Osteoblast (primary cell): ENCODE measurements at regions not wholly inside any gene's neighbourhood (a gene's known extent, or its start where the extent isn't known, plus 50 kb on each side); places are given as distances from the start of the nearest gene placed in this dataset.

Experiments used
- DNase-seq: peaks from one replicate; pipeline ENCODE4 v3.0.0; 2011; ENCODE audit warnings: low spot score, mixed read lengths; ENCODE audit not compliant: insufficient read length; ENCODE audit errors: missing footprints
- H2AFZ ChIP-seq: 2 replicates; pipeline ENCODE4 v1.6.0; 2011; ENCODE audit warnings: mild to moderate bottlenecking, low read length
- H3K27ac ChIP-seq: 2 replicates; pipeline ENCODE4 v1.5.1; 2011; ENCODE audit warnings: mild to moderate bottlenecking, low read depth, low read length, moderate library complexity
- H3K27me3 ChIP-seq: 2 replicates; pipeline ENCODE4 v1.6.0; 2012; ENCODE audit warnings: mild to moderate bottlenecking, control low read depth, inconsistent platforms, low read length, moderate library complexity; ENCODE audit not compliant: insufficient read depth
- H3K36me3 ChIP-seq: 2 replicates; pipeline ENCODE4 v1.5.1; 2011; ENCODE audit warnings: mild to moderate bottlenecking, low read length, control low read depth, moderate library complexity; ENCODE audit not compliant: insufficient read depth
- H3K4me1 ChIP-seq: 2 replicates; pipeline ENCODE4 v1.5.1; 2011; ENCODE audit warnings: mild to moderate bottlenecking, low read length, control low read depth, moderate library complexity; ENCODE audit not compliant: insufficient read depth
- H3K4me2 ChIP-seq: 2 replicates; pipeline ENCODE4 v1.6.0; 2011; ENCODE audit warnings: mild to moderate bottlenecking, low read length; ENCODE audit not compliant: insufficient read depth
- H3K4me3 ChIP-seq: fragments of 200-600 bp; sonication (generic); 3 replicates; pipeline ENCODE4 v1.5.1; 2012; ENCODE audit warnings: mild to moderate bottlenecking, low read length, inconsistent platforms; ENCODE audit not compliant: insufficient read depth
- H3K79me2 ChIP-seq: 2 replicates; pipeline ENCODE4 v1.6.0; 2012; ENCODE audit warnings: mild to moderate bottlenecking, low read length, control low read depth, inconsistent platforms; ENCODE audit not compliant: insufficient read depth
- H3K9me3 ChIP-seq: 2 replicates; pipeline ENCODE4 v1.5.1; 2011; ENCODE audit warnings: low read depth, low read length, control low read depth
- H4K20me1 ChIP-seq: 2 replicates; pipeline ENCODE4 v1.6.0; 2012; ENCODE audit warnings: mild to moderate bottlenecking, low read length, control low read depth; ENCODE audit not compliant: insufficient read depth
- TF ChIP-seq, protein P1 (sequence below): IDR thresholded peaks from 2 replicates; pipeline ENCODE4 v1.5.1; 2011; ENCODE audit warnings: mild to moderate bottlenecking, low read depth, low read length, moderate library complexity; ENCODE audit errors: extremely low read depth

DNA sequence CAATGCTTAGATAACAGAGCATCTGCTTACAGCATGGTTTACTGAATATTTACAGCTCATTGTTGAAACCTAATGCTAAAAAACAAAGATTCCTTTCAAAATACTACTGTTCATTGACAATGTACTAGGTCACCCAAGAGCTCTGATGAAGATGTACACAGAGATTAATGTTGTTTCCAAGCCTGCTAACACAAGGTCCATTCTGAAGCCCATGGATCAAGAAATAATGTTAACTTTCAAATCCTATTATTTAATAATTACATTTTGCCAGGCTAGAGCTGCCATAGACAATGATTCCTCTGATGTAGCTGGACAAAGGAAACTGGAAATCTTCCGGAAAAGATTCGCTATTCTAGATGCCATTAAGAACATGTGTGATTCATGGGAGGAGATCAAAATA, 355.6 kb downstream of the TENT5A start:
- DNase-seq = no peak
- Histone ChIP-seq H3K36me3 (no peaks in the 10 kb centered on the region), H3K4me3 (no peak overlapping the region), H3K27ac (no peak overlapping the region), H3K27me3 (no peaks in the 10 kb centered on the region), H4K20me1 (no peaks in the 10 kb centered on the region), H3K4me1 (peaks cover 2% of the 10 kb centered on the region), H3K79me2 (no peaks in the 10 kb centered on the region), H3K9me3 (peaks cover 8% of the 10 kb centered on the region), H2AFZ (no peak overlapping the region), H3K4me2 (no peak overlapping the region)
- TF ChIP-seq, protein P1, sequence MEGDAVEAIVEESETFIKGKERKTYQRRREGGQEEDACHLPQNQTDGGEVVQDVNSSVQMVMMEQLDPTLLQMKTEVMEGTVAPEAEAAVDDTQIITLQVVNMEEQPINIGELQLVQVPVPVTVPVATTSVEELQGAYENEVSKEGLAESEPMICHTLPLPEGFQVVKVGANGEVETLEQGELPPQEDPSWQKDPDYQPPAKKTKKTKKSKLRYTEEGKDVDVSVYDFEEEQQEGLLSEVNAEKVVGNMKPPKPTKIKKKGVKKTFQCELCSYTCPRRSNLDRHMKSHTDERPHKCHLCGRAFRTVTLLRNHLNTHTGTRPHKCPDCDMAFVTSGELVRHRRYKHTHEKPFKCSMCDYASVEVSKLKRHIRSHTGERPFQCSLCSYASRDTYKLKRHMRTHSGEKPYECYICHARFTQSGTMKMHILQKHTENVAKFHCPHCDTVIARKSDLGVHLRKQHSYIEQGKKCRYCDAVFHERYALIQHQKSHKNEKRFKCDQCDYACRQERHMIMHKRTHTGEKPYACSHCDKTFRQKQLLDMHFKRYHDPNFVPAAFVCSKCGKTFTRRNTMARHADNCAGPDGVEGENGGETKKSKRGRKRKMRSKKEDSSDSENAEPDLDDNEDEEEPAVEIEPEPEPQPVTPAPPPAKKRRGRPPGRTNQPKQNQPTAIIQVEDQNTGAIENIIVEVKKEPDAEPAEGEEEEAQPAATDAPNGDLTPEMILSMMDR = no peak

DNA sequence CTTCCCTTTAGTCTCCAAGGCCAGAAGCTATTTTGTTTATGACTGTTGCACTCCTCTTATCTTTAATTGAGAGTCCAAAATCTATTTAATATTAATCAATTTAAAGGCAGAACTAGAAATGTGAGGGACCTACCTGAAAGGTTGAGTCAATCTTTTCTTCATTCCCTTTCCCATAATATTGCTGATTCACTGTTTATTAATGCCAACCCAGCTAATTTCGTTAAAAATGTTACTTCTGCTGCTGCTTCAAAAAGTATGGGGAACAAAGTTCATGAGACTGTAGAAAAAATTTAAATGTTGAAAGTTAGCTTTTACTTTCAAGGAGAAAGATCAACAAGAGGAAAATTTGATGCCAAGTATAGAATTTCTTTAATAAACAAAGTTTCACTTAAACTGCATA, 365.3 kb downstream of the TENT5A start:
- no peak overlapping the region for H3K4me2 ChIP-seq
- H3K36me3 ChIP-seq = no peaks in the 10 kb centered on the region
- H3K27me3 ChIP-seq = no peaks in the 10 kb centered on the region
- no peaks in the 10 kb centered on the region for H3K79me2 ChIP-seq
- H4K20me1 ChIP-seq = no peaks in the 10 kb centered on the region
- no peak overlapping the region for H2AFZ ChIP-seq
- peaks cover 2% of the 10 kb centered on the region for H3K9me3 ChIP-seq
- no peaks in the 10 kb centered on the region for H3K4me1 ChIP-seq
- H3K27ac ChIP-seq = no peak overlapping the region
- TF ChIP-seq, protein P1 = no peak
- no peak for DNase-seq
- H3K4me3 ChIP-seq = no peak overlapping the region

GRCh38 chr6:81384921-81385320, 367.6 kb downstream of the TENT5A start:
- H3K9me3 ChIP-seq = no peaks in the 10 kb centered on the region
- TF ChIP-seq, protein P1 = no peak
- no peaks in the 10 kb centered on the region for H3K4me1 ChIP-seq
- no peak overlapping the region for H2AFZ ChIP-seq
- H3K27ac ChIP-seq = no peak overlapping the region
- H3K4me2 ChIP-seq = no peak overlapping the region
- H3K79me2 ChIP-seq = no peaks in the 10 kb centered on the region
- no peaks in the 10 kb centered on the region for H3K27me3 ChIP-seq
- no peaks in the 10 kb centered on the region for H3K36me3 ChIP-seq
- H3K4me3 ChIP-seq = no peak overlapping the region
- DNase-seq = peak; percentile 44
- H4K20me1 ChIP-seq = no peaks in the 10 kb centered on the region

DNA sequence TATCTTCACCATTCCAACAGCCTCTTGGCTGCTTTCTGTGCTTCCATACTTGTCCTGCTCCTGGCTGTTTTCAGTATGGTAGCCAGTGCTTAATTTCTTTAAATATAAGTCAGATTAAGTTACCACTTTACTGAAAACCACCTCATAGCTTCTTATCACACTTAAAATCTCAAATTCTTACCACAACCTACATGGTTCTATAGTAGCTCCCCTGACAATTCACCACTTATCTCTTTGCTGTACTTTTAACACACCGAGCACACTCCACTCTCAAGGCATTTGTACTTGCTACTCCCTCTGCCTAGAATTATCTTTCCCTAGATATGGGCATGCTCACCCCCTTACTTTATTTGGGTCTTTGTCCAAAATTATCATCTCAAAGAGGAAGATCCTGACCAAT, 369.0 kb downstream of the TENT5A start:
- no peak overlapping the region for H3K4me3 ChIP-seq
- H3K27ac ChIP-seq = no peak overlapping the region
- no peak overlapping the region for H3K4me2 ChIP-seq
- no peaks in the 10 kb centered on the region for H3K36me3 ChIP-seq
- H3K79me2 ChIP-seq = no peaks in the 10 kb centered on the region
- no peaks in the 10 kb centered on the region for H3K9me3 ChIP-seq
- TF ChIP-seq, protein P1 = no peak
- H4K20me1 ChIP-seq = no peaks in the 10 kb centered on the region
- no peaks in the 10 kb centered on the region for H3K27me3 ChIP-seq
- H3K4me1 ChIP-seq = no peaks in the 10 kb centered on the region
- no peak for DNase-seq
- no peak overlapping the region for H2AFZ ChIP-seq
